Pancreas (tissue), 10 donors: ENCODE measurements at regions not wholly inside any gene's neighbourhood (a gene's known extent, or its start where the extent isn't known, plus 50 kb on each side); places are given as distances from the start of the nearest gene placed in this dataset.

ENCODE experiments used
- ATAC-seq, 4 donors: fragments of 200-7000 bp; cut with Tn5 transposase; one replicate each; pipeline versions ENCODE4 v1.8.0 to v1.9.1; 2020; ENCODE audit warnings: mild to moderate bottlenecking in 4 of 4, moderate library complexity in 4 of 4
- DNase-seq, 6 donors: peaks; one replicate each; pipeline ENCODE4 v3.0.0-alpha.2; 2020
- FAIRE-seq: peaks from 2 replicates; lab custom pipeline; 2012; peaks lifted over from hg19 to GRCh38; lab: Jason Lieb, UNC
- H3K27ac ChIP-seq, 4 donors: fragments of 200-600 bp; sonication (generic); 1 replicate in 3 of 4; 2 replicates in 1 of 4; pipeline versions ENCODE4 v1.5.0 to v1.8.0; 2020
- H3K27me3 ChIP-seq, 4 donors: fragments of 200-600 bp; one replicate each; pipeline ENCODE4 v1.8.0; 2021
- H3K36me3 ChIP-seq, 3 donors: fragments of 200-600 bp; sonication (generic) in 1 of 3; one replicate each; pipeline versions ENCODE4 v1.5.0 to v1.8.0; 2020 to 2021
- H3K4me1 ChIP-seq, 3 donors: fragments of 200-600 bp; one replicate each; pipeline ENCODE4 v1.8.0; 2021
- H3K4me3 ChIP-seq, 4 donors: fragments of 200-600 bp; sonication (generic) in 2 of 4; one replicate each; pipeline versions ENCODE4 v1.5.0 to v1.8.0; 2020 to 2021
- H3K9me3 ChIP-seq, 4 donors: fragments of 200-600 bp; one replicate each; pipeline ENCODE4 v1.8.0; 2021
- CTCF ChIP-seq, 4 donors: fragments of 200-600 bp; sonication (generic) in 3 of 4; IDR thresholded peaks; one replicate each; pipeline versions ENCODE4 v1.5.0 to v1.8.0; 2021; ENCODE audit warnings: antibody characterized with exemption in 4 of 4
- WGBS, 2 donors: extraction: QIAGEN DNeasy Blood & Tissue Kit; methylation state at CpG; one replicate each; pipeline ENCODE4 v1.1.7; 2013; 5-methylcytosine and 5-hydroxymethylcytosine counted together
- intact Hi-C, 3 donors: fragments of 100-400 bp; cut with DNase I; formaldehyde crosslinking; loops; one replicate each; pipeline versions ENCODE4 v1.11.1 to v1.14.2; 2022
- donor health status: healthy with polysubstance abuse.
- donor health status: DM: no; HTN: no; CAD: no; lungs with moderate emphysema.
- donor health status: DM: no; HTN: no; CAD: no.
- donor health status: control.
- donor health status: control.
- donor health status: Bipolar disorder and iron deficiency.
- donor health status: DM: yes; HTN: yes; CAD: no.
- donor health status: DM: no; HTN: no; CAD: no.
- donor health status: DM: no; HTN: no; CAD: no.
- donor health status: DM: yes; HTN: yes; CAD: no.

- FAIRE-seq (no peak), ATAC-seq (no peak), DNase-seq (no peak)
- no peaks in the 10 kb centered on the region for H3K9me3 ChIP-seq
- TF ChIP-seq CTCF (IDR thresholded peaks at IDR 0.05), result no peak
- no peak overlapping the region for H3K27ac ChIP-seq
- no peaks in the 10 kb centered on the region for H3K27me3 ChIP-seq
- intact Hi-C loops, result no loop called here
- H3K36me3 ChIP-seq, result no peaks in the 10 kb centered on the region
- H3K4me3 ChIP-seq, result no peak overlapping the region
- H3K4me1 ChIP-seq, result no peaks in the 10 kb centered on the region
- 39 to 46% methylated on average over 2 of the region's 2 CpGs for WGBS, 2 donors
These were observed 442.7 kb upstream of the HSF2 start for GRCh38 chr6:121956782-121957181.

- FAIRE-seq, result no peak
- ATAC-seq, result no peak
These were observed 440.0 kb upstream of the HSF2 start for GRCh38 chr6:121959501-121959900.

GRCh38 chr6:121961619-121962125, 437.8 kb upstream of the HSF2 start:
- FAIRE-seq (no peak), ATAC-seq (no peak), DNase-seq (no peak)
- intact Hi-C loops, result no loop called here
- no peak overlapping the region for H3K4me3 ChIP-seq
- no peaks in the 10 kb centered on the region for H3K27me3 ChIP-seq
- no peaks in the 10 kb centered on the region for H3K9me3 ChIP-seq
- no peaks in the 10 kb centered on the region for H3K36me3 ChIP-seq
- no peak overlapping the region for H3K27ac ChIP-seq
- no peak for TF ChIP-seq CTCF (IDR thresholded peaks at IDR 0.05)
- no peaks in the 10 kb centered on the region for H3K4me1 ChIP-seq
- 61 to 69% methylated on average over 1 of the region's 1 CpG for WGBS, 2 donors

More at GRCh38 chr6:121959501-121959900, 440.0 kb upstream of the HSF2 start:
- H3K4me3 ChIP-seq, result no peak overlapping the region
- no peak for TF ChIP-seq CTCF (IDR thresholded peaks at IDR 0.05)
- 74 to 80% methylated on average over 5 of the region's 5 CpGs for WGBS, 2 donors
- no peak overlapping the region for H3K27ac ChIP-seq
- no peaks in the 10 kb centered on the region for H3K9me3 ChIP-seq
- no peak for DNase-seq
- no peaks in the 10 kb centered on the region for H3K27me3 ChIP-seq
- H3K4me1 ChIP-seq, result no peaks in the 10 kb centered on the region
- intact Hi-C loops, result no loop called here
- H3K36me3 ChIP-seq, result no peaks in the 10 kb centered on the region

GRCh38 chr6:121963826-121964225, 435.6 kb upstream of the HSF2 start:
- H3K27ac ChIP-seq, result no peak overlapping the region
- H3K27me3 ChIP-seq, result no peaks in the 10 kb centered on the region
- WGBS, 2 donors, result 48 to 60% methylated on average over 2 of the region's 2 CpGs
- TF ChIP-seq CTCF (IDR thresholded peaks at IDR 0.05), result no peak
- DNase-seq, result no peak
- no peak for FAIRE-seq
- H3K36me3 ChIP-seq, result no peaks in the 10 kb centered on the region
- H3K4me3 ChIP-seq, result no peak overlapping the region
- no peaks in the 10 kb centered on the region for H3K9me3 ChIP-seq
- ATAC-seq, result no peak
- intact Hi-C loops, result no loop called here
- H3K4me1 ChIP-seq, result no peaks in the 10 kb centered on the region

- intact Hi-C loops, result no loop called here
- TF ChIP-seq CTCF (IDR thresholded peaks at IDR 0.05), result no peak
- Histone ChIP-seq H3K36me3 (no peaks in the 10 kb centered on the region), H3K27ac (no peak overlapping the region), H3K9me3 (no peaks in the 10 kb centered on the region), H3K27me3 (no peaks in the 10 kb centered on the region), H3K4me1 (no peaks in the 10 kb centered on the region), H3K4me3 (no peak overlapping the region)
- no peak for ATAC-seq
- no peak for FAIRE-seq
- DNase-seq, result no peak
- WGBS, 2 donors, result 85 to 86% methylated on average over 4 of the region's 4 CpGs
These were observed 433.7 kb upstream of the HSF2 start for GRCh38 chr6:121965739-121966138.
